Progenitor cell of endocrine pancreas (in vitro differentiated cells): ENCODE measurements at regions not wholly inside any gene's neighbourhood (a gene's known extent, or its start where the extent isn't known, plus 50 kb on each side); places are given as distances from the start of the nearest gene placed in this dataset.
A peak's percentile ranks its signal among the peaks of the same experiment; 100 is the strongest.
"Not testable (repeated sequence)": the region's sequence is repeated elsewhere in the genome, so short reads cannot be mapped to it uniquely, and the experiment has no call there.

Experiments used
- DNase-seq: peaks from one replicate; pipeline ENCODE4 v3.0.0; 2021; ENCODE audit warnings: low spot score; ENCODE audit not compliant: unreplicated experiment
- H3K27ac Mint-ChIP-seq: 2 replicates; pipeline ENCODE4 v1.8.0; 2021; ENCODE audit warnings: mild to moderate bottlenecking, moderate library complexity, mixed read lengths
- H3K27me3 Mint-ChIP-seq: 2 replicates; pipeline ENCODE4 v1.8.0; 2021; ENCODE audit warnings: mixed read lengths
- H3K36me3 Mint-ChIP-seq: 2 replicates; pipeline ENCODE4 v1.8.0; 2022; ENCODE audit warnings: mixed read lengths; ENCODE audit not compliant: insufficient read depth
- H3K4me1 Mint-ChIP-seq: 2 replicates; pipeline ENCODE4 v1.8.0; 2021; ENCODE audit warnings: low read depth, mixed read lengths
- H3K4me3 Mint-ChIP-seq: 2 replicates; pipeline ENCODE4 v1.8.0; 2021; ENCODE audit warnings: low read depth, mild to moderate bottlenecking, moderate library complexity, mixed read lengths
- H3K9me3 Mint-ChIP-seq: 2 replicates; pipeline ENCODE4 v1.8.0; 2021; ENCODE audit warnings: low read depth, mixed read lengths
- TF ChIP-seq, protein P1 (sequence below): fragments of 200-600 bp; sonication (generic); IDR thresholded peaks from one replicate; pipeline ENCODE4 v1.5.0; 2021; ENCODE audit warnings: antibody characterized with exemption, mild to moderate bottlenecking; ENCODE audit not compliant: unreplicated experiment

DNA sequence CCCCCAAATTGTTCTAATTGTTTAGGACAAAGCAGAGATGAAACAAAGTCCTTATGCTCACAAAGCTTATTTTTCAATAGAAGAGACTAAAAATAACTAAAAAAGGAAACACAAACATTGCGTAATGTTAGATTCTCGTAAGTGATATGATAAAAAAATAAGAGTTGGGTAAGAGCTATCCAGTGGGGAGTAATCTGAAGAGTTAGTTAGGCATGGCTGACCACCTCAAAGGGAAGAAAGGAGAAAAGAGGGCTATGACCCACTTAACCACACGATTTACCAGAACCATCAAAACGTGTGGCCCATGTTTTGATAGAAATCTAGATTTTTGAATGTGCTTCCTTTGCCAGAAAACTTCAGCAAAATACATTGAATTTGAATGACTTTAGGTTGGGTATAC is 1296.8 kb upstream of the NUDT12 start:
- DNase-seq, result no peak
- Mint-ChIP-seq H3K36me3 (no peaks in the 10 kb centered on the region), H3K4me1 (no peaks in the 10 kb centered on the region), H3K4me3 (no peak overlapping the region), H3K27ac (no peak overlapping the region), H3K9me3 (peaks cover 9% of the 10 kb centered on the region), H3K27me3 (no peaks in the 10 kb centered on the region)
- TF ChIP-seq, protein P1, sequence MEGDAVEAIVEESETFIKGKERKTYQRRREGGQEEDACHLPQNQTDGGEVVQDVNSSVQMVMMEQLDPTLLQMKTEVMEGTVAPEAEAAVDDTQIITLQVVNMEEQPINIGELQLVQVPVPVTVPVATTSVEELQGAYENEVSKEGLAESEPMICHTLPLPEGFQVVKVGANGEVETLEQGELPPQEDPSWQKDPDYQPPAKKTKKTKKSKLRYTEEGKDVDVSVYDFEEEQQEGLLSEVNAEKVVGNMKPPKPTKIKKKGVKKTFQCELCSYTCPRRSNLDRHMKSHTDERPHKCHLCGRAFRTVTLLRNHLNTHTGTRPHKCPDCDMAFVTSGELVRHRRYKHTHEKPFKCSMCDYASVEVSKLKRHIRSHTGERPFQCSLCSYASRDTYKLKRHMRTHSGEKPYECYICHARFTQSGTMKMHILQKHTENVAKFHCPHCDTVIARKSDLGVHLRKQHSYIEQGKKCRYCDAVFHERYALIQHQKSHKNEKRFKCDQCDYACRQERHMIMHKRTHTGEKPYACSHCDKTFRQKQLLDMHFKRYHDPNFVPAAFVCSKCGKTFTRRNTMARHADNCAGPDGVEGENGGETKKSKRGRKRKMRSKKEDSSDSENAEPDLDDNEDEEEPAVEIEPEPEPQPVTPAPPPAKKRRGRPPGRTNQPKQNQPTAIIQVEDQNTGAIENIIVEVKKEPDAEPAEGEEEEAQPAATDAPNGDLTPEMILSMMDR, result no peak

DNA sequence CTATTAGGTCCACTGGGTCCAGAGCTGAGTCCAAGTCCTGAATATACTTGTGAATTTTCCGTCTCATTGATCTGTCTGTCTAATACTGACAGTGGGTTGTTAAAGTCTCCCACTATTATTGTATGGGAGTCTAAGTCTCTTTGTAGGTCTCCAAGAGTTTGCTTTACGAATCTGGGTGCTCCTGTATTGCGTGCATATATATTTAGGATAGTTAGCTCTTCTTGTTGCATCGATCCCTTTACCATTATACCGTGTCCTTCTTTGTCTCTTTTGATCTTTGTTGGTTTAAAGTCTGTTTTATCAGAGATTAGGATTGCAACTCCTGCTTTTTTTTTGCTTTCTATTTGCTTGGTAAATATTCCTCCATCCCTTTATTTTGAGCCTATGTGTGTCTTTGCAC is 1289.5 kb upstream of the NUDT12 start:
- not testable (repeated sequence) for H3K4me1 Mint-ChIP-seq, DNase-seq

DNA sequence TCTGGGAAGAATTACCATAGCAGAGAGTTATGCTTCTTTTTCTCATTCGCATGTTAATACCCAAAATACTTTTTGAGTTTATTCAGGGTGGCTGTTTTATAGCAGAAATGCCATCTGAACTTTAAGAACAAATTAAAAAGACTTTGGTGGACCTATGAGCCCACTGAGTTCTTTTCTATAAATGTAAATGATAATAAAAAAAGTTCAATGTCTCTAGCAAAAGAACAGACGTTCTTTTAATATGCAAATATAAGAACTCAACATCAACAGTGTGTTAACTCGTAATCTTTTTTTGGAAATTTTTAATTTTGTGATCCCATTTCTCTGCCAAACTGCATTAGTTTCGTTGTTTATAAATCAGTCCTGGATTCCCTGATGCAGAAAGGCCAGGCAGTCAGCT is 1283.0 kb upstream of the NUDT12 start:
- peaks cover 21% of the 10 kb centered on the region for H3K4me1 Mint-ChIP-seq
- TF ChIP-seq, protein P1, result no peak
- peak overlapping the region; percentile 33 for H3K27ac Mint-ChIP-seq
- H3K36me3 Mint-ChIP-seq, result peaks cover 4% of the 10 kb centered on the region
- H3K4me3 Mint-ChIP-seq, result no peak overlapping the region
- no peak for DNase-seq
- no peaks in the 10 kb centered on the region for H3K27me3 Mint-ChIP-seq
- peaks cover 10% of the 10 kb centered on the region for H3K9me3 Mint-ChIP-seq

More for the DNA sequence above, 1289.5 kb upstream of the NUDT12 start:
- not testable (repeated sequence) for H3K27ac Mint-ChIP-seq, H3K4me3 Mint-ChIP-seq, H3K27me3 Mint-ChIP-seq
- Mint-ChIP-seq H3K36me3 (peaks cover 12% of the 10 kb centered on the region), H3K9me3 (peaks cover 32% of the 10 kb centered on the region)

DNA sequence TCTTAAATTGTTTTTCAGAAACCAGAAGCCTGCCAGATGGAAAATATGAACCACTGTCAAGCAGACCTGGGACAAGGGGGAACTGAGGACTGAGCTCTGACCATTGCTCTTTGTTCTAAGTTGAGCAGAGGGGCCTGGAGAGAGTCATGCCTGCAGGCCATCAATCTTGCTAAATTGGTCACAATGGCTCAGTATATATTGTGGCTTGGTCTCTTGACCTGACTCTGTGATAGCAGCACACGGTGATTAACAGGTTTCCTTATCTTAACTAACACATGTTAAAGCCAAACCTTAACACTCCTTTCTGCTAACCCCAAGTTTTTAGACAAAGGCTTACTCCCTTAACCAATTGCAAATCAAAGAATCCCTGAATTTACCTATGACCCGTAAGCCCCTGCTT is 1281.2 kb upstream of the NUDT12 start:
- Mint-ChIP-seq H3K9me3 (peaks cover 4% of the 10 kb centered on the region), H3K36me3 (no peaks in the 10 kb centered on the region), H3K4me3 (no peak overlapping the region), H3K4me1 (peaks cover 21% of the 10 kb centered on the region), H3K27ac (peak overlapping the region; percentile 76), H3K27me3 (no peaks in the 10 kb centered on the region)
- TF ChIP-seq, protein P1, result no peak
- no peak for DNase-seq

DNA sequence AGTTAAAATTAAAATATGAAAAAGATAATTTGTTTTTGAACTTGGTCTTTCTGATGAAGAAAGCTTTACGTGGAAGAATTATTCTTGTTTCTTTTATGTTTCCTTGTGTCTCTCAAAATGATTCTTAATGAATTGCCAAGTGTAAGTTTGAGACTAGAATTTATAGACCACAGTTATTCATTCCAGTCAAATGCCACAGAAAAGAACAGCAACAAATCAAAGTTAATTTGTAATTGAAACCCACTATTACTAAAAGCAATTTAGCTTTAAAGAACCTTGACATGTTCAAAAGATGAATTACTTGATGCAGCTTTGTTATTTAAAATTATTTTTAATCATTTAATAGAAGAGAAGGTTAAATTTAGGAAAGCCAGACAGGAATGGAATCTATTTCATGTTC is 1277.7 kb upstream of the NUDT12 start:
- peaks cover 17% of the 10 kb centered on the region for H3K4me1 Mint-ChIP-seq
- H3K4me3 Mint-ChIP-seq, result no peak overlapping the region
- no peaks in the 10 kb centered on the region for H3K27me3 Mint-ChIP-seq
- no peak for DNase-seq
- no peaks in the 10 kb centered on the region for H3K36me3 Mint-ChIP-seq
- no peak overlapping the region for H3K27ac Mint-ChIP-seq
- TF ChIP-seq, protein P1, result no peak
- peaks cover 8% of the 10 kb centered on the region for H3K9me3 Mint-ChIP-seq

DNA sequence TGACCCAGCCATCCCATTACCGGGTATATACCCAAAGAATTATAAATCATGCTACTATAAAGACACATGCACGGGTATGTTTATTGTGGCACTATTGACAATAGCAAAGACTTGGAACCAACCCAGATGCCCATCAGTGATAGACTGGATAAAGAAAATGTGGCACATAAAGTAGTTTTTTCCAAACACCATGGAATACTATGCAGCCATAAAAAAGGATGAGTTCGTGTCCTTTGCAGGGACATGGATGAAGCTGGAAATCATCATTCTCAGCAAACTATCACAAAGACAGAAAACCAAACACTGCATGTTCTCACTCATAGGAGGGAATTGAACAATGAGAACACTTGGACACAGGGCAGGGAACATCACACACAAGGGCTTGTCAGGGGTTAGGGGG is 1268.9 kb upstream of the NUDT12 start:
- peaks cover 20% of the 10 kb centered on the region for H3K9me3 Mint-ChIP-seq
- not testable (repeated sequence) for H3K4me3 Mint-ChIP-seq, H3K36me3 Mint-ChIP-seq, H3K27ac Mint-ChIP-seq, H3K4me1 Mint-ChIP-seq, DNase-seq, H3K27me3 Mint-ChIP-seq

DNA sequence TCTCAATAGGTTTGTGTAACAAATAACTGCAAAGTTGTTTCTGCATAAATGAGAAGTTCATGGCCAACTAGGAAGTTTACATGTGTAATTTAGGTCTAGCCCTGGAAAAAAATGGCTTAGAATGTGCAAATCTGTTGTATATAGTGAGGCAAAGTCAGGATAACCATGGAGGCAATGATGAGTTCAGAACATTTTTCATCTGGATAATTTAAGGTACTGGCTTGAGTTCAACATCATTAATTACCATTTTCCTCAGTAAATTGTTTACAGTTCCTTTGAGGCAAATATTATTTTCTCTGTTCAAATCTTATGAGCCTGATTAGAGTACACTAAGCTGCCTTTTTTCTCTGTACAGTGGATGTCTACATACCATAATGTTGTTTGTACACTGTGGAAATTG is 1259.0 kb upstream of the NUDT12 start:
- Mint-ChIP-seq H3K27me3 (no peaks in the 10 kb centered on the region), H3K9me3 (no peaks in the 10 kb centered on the region), H3K4me3 (no peak overlapping the region), H3K27ac (no peak overlapping the region), H3K4me1 (no peaks in the 10 kb centered on the region), H3K36me3 (no peaks in the 10 kb centered on the region)
- TF ChIP-seq, protein P1, result no peak
- DNase-seq, result no peak
